Peyer's patch (tissue), 4 donors: ENCODE measurements at regions not wholly inside any gene's neighbourhood (a gene's known extent, or its start where the extent isn't known, plus 50 kb on each side); places are given as distances from the start of the nearest gene placed in this dataset.

Source experiments
- POLR2A ChIP-seq, 2 donors: fragments of 450-650 bp; IDR thresholded peaks; one replicate each; pipeline ENCODE4 v1.5.1; 2017; ENCODE audit warnings: antibody characterized with exemption in 2 of 2, mild to moderate bottlenecking in 2 of 2, moderate library complexity in 2 of 2
- TF ChIP-seq, protein P1 (sequence below), 6 experiments: fragments of 450-650 bp in 4 of 6; fragments of 200-600 bp in 2 of 6; sonication (generic) in 1 of 6; IDR thresholded peaks; one replicate each; pipeline ENCODE4 v1.5.1; 2017 to 2019; ENCODE audit warnings: antibody characterized with exemption in 6 of 6, mild to moderate bottlenecking in 3 of 6, moderate library complexity in 1 of 6

DNA sequence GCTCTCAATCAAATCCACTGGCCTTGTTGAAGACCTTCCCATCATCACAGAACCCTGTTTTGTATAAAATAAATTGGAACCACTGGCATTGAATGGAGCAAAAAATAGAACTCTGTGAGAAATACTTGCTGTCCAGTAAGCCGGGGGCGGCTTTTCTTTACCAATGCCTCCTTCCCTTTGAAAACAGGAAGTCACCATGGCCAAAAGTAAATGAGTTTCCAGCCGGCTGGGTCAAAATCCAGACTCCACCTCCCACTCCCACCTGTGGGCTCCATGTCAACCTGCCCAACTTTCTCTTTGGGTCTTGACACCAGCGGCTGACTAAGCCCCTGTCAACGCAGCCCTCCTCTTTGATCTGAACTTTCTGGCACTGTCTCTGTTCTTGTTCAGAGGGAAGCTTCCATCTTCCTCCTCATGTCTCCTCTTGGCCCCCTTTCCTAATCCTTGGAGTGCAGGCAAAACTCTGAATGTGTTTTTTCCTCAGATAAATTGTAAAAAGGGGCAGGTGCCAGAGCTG lies 95.2 kb downstream of the TFAP2C start:
- TF ChIP-seq, protein P1, sequence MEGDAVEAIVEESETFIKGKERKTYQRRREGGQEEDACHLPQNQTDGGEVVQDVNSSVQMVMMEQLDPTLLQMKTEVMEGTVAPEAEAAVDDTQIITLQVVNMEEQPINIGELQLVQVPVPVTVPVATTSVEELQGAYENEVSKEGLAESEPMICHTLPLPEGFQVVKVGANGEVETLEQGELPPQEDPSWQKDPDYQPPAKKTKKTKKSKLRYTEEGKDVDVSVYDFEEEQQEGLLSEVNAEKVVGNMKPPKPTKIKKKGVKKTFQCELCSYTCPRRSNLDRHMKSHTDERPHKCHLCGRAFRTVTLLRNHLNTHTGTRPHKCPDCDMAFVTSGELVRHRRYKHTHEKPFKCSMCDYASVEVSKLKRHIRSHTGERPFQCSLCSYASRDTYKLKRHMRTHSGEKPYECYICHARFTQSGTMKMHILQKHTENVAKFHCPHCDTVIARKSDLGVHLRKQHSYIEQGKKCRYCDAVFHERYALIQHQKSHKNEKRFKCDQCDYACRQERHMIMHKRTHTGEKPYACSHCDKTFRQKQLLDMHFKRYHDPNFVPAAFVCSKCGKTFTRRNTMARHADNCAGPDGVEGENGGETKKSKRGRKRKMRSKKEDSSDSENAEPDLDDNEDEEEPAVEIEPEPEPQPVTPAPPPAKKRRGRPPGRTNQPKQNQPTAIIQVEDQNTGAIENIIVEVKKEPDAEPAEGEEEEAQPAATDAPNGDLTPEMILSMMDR (IDR thresholded peaks at IDR 0.05), result no peak
- no peak for TF ChIP-seq POLR2A (IDR thresholded peaks at IDR 0.05)
